Esophagus muscularis mucosa (tissue), 3 donors: ENCODE measurements at regions not wholly inside any gene's neighbourhood (a gene's known extent, or its start where the extent isn't known, plus 50 kb on each side); places are given as distances from the start of the nearest gene placed in this dataset.

Source experiments
- POLR2A ChIP-seq: fragments of 450-650 bp; IDR thresholded peaks from one replicate; pipeline ENCODE4 v1.6.1; 2017; ENCODE audit warnings: antibody characterized with exemption, moderate library complexity, mild to moderate bottlenecking, low read depth
- POLR2AphosphoS5 ChIP-seq, 2 donors: sonication (generic); formaldehyde crosslinking; IDR thresholded peaks; one replicate each; pipeline ENCODE4 v1.6.1; 2017; ENCODE audit warnings: antibody characterized with exemption in 2 of 2
- TF ChIP-seq, protein P1 (sequence below), 3 experiments: fragments of 200-600 bp in 2 of 3; fragments of 450-650 bp in 1 of 3; sonication (generic) in 2 of 3; IDR thresholded peaks; one replicate each; pipeline ENCODE4 v1.5.1; 2017 to 2019; ENCODE audit warnings: antibody characterized with exemption in 3 of 3, mild to moderate bottlenecking in 2 of 3, moderate library complexity in 1 of 3

DNA sequence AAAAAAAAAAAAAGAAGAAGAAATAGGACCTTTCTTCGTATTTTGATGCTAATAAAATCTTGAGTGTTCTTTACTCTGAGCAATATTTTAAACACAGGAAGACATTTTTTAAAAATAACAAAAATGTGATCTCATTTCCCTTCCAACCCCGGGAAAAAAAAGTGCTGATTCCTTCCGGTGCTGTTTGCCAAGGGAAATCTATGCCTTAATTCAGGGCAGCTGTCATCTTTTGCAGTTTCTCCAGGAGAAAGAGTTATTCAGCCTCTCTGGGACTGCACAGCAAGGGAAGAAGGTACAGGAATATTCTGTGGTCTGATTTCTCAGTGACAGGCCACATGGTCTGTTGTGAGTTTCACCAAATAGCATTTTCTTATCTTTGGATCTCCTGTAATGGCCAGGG, 291.9 kb upstream of the IRX1 start:
- TF ChIP-seq POLR2A: no peak
- TF ChIP-seq, protein P1, sequence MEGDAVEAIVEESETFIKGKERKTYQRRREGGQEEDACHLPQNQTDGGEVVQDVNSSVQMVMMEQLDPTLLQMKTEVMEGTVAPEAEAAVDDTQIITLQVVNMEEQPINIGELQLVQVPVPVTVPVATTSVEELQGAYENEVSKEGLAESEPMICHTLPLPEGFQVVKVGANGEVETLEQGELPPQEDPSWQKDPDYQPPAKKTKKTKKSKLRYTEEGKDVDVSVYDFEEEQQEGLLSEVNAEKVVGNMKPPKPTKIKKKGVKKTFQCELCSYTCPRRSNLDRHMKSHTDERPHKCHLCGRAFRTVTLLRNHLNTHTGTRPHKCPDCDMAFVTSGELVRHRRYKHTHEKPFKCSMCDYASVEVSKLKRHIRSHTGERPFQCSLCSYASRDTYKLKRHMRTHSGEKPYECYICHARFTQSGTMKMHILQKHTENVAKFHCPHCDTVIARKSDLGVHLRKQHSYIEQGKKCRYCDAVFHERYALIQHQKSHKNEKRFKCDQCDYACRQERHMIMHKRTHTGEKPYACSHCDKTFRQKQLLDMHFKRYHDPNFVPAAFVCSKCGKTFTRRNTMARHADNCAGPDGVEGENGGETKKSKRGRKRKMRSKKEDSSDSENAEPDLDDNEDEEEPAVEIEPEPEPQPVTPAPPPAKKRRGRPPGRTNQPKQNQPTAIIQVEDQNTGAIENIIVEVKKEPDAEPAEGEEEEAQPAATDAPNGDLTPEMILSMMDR (IDR thresholded peaks at IDR 0.05): no peak
- no peak for TF ChIP-seq POLR2AphosphoS5 (IDR thresholded peaks at IDR 0.05)
